CD8-positive, alpha-beta memory T cell (primary cell): ENCODE measurements at regions not wholly inside any gene's neighbourhood (a gene's known extent, or its start where the extent isn't known, plus 50 kb on each side); places are given as distances from the start of the nearest gene placed in this dataset.

Source experiments
- CTCF ChIA-PET: fragments of 350-600 bp; sonication (Branson Sonifier 250); formaldehyde crosslinking; loops from one replicate; lab custom pipeline; 2021; ENCODE audit warnings: antibody characterized with exemption; lab: Charles Lee
- POLR2A ChIA-PET: fragments of 350-600 bp; sonication (Branson Sonifier 250); formaldehyde crosslinking; loops from one replicate; lab custom pipeline; 2021; ENCODE audit warnings: antibody characterized with exemption; lab: Charles Lee
- DNase-seq, 5 donors: peaks; one replicate each; pipeline versions ENCODE4 v3.0.0 to v3.0.0-alpha.2; 2020 to 2022; ENCODE audit warnings: mixed read lengths in 1 of 5
- H3K27ac ChIP-seq: one replicate; pipeline ENCODE4 v1.7.0; 2013; ENCODE audit warnings: low read depth, mild to moderate bottlenecking, low read length, moderate library complexity
- H3K27me3 ChIP-seq: 2 replicates; pipeline ENCODE4 v1.7.0; 2013; ENCODE audit warnings: low read length, mild to moderate bottlenecking; ENCODE audit not compliant: insufficient read depth, poor library complexity, severe bottlenecking
- H3K36me3 ChIP-seq: 2 replicates; pipeline ENCODE4 v1.7.0; 2013; ENCODE audit warnings: mild to moderate bottlenecking, low read length, moderate library complexity; ENCODE audit not compliant: insufficient read depth
- H3K4me1 ChIP-seq: 2 replicates; pipeline ENCODE4 v1.7.0; 2013; ENCODE audit warnings: mild to moderate bottlenecking, low read length, moderate library complexity; ENCODE audit not compliant: insufficient read depth
- H3K4me3 ChIP-seq: 2 replicates; pipeline ENCODE4 v1.7.0; 2013; ENCODE audit warnings: mild to moderate bottlenecking, low read length
- H3K9me3 ChIP-seq: 2 replicates; pipeline ENCODE4 v1.7.0; 2013; ENCODE audit warnings: mild to moderate bottlenecking, low read length
- H3K27ac Mint-ChIP-seq, 8 donors: one replicate each; pipeline ENCODE4 v1.8.0; 2020 to 2021; ENCODE audit warnings: mixed read lengths in 8 of 8, mild to moderate bottlenecking in 6 of 8, inconsistent platforms in 3 of 8, moderate library complexity in 3 of 8
- H3K27me3 Mint-ChIP-seq, 2 donors: one replicate each; pipeline ENCODE4 v1.8.0; 2020 to 2021; ENCODE audit warnings: mixed read lengths in 2 of 2, mild to moderate bottlenecking in 1 of 2, moderate library complexity in 1 of 2
- H3K36me3 Mint-ChIP-seq, 3 donors: one replicate each; pipeline ENCODE4 v1.8.0; 2020 to 2021; ENCODE audit warnings: mixed read lengths in 3 of 3, inconsistent platforms in 1 of 3, mild to moderate bottlenecking in 1 of 3
- H3K4me1 Mint-ChIP-seq, 3 donors: one replicate each; pipeline ENCODE4 v1.8.0; 2020 to 2021; ENCODE audit warnings: mixed read lengths in 3 of 3, inconsistent platforms in 1 of 3, mild to moderate bottlenecking in 1 of 3
- H3K4me3 Mint-ChIP-seq, 7 donors: one replicate each; pipeline ENCODE4 v1.8.0; 2020 to 2021; ENCODE audit warnings: mixed read lengths in 7 of 7, mild to moderate bottlenecking in 6 of 7, moderate library complexity in 4 of 7, inconsistent platforms in 2 of 7
- H3K9me3 Mint-ChIP-seq, 5 donors: one replicate each; pipeline ENCODE4 v1.8.0; 2020 to 2022; ENCODE audit warnings: mixed read lengths in 5 of 5, mild to moderate bottlenecking in 3 of 5, moderate library complexity in 2 of 5, inconsistent platforms in 1 of 5

DNA sequence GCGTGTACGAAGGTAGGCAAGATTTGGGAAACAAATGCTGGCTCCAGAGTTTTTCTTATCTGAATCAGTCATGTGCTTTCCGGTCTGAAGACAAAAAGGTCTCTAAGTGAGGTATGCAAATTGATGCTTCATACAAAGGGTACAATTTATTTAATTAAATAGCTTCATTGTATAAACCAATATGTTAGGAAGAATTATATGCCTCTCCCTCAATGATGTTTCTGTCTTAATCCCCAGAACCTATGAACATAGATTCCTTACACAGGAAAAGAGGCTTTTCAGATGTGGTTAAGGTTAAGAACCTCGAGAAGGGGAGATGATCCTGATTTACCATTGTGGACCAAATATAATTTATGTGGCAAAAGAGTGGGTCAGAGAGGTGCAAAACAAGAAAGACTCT lies 543.5 kb upstream of the PCDH10 start:
- CTCF ChIA-PET = no interaction called here
- H3K4me3 ChIP-seq = no peak overlapping the region
- no peak overlapping the region for H3K27ac Mint-ChIP-seq

DNA sequence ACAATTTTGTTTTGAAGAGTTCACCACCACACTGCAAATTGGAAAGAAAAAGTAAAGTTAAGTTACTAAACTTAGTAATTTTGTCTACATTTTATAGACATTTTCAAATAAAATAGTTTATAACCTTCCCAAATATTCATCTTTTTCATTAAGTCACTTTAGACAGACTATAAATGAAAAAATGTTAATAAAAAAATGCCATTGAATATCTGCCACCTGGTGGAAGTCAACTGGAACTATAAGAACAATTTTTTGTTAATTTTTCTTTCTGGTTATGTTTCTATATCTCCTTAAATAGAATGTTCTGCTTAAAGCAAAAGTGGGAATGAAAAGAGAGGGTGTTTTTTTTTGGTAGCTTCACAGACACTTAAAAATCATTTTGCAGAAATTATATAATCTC lies 534.4 kb upstream of the PCDH10 start:
- no peak overlapping the region for H3K4me3 Mint-ChIP-seq
- no peak for DNase-seq
- Histone ChIP-seq H3K4me1 (no peaks in the 10 kb centered on the region), H3K4me3 (no peak overlapping the region), H3K36me3 (no peaks in the 10 kb centered on the region), H3K27me3 (no peaks in the 10 kb centered on the region), H3K27ac (no peak overlapping the region), H3K9me3 (no peaks in the 10 kb centered on the region)
- no peaks in the 10 kb centered on the region for H3K4me1 Mint-ChIP-seq
- POLR2A ChIA-PET = no interaction called here
- no peak overlapping the region for H3K27ac Mint-ChIP-seq
- CTCF ChIA-PET = no interaction called here
- peaks cover 0 to 18% (median 8%) of the 10 kb centered on the region in 5 donors for H3K9me3 Mint-ChIP-seq
- no peaks in the 10 kb centered on the region for H3K27me3 Mint-ChIP-seq
- H3K36me3 Mint-ChIP-seq = no peaks in the 10 kb centered on the region

More for the DNA sequence above, 543.5 kb upstream of the PCDH10 start:
- Histone ChIP-seq H3K4me1 (no peaks in the 10 kb centered on the region), H3K36me3 (no peaks in the 10 kb centered on the region), H3K27me3 (no peaks in the 10 kb centered on the region), H3K9me3 (no peaks in the 10 kb centered on the region), H3K27ac (no peak overlapping the region)
- no peak for DNase-seq
- H3K9me3 Mint-ChIP-seq = peaks cover 2 to 28% (median 10%) of the 10 kb centered on the region in 5 donors
- no peak overlapping the region for H3K4me3 Mint-ChIP-seq
- no peaks in the 10 kb centered on the region for H3K36me3 Mint-ChIP-seq
- H3K27me3 Mint-ChIP-seq = no peaks in the 10 kb centered on the region
- POLR2A ChIA-PET = no interaction called here
- H3K4me1 Mint-ChIP-seq = no peaks in the 10 kb centered on the region

DNA sequence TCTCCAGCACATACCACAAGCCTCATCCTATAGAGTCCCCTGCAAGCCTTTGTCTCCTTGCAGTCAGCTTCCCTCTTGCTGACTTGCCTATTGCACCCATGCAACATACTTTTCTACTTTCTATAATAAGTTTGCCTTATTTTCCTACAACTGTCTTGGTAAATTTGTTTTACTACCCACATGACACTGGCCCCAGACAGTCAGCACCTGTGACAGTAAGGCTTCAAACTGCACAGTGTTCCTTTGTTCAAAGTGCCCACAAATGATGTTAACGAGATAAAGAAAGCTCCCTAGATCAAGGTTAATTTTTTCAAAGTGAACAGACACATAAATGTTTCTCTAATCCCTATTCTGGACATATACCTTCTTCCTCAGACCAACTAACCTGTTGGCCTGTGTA lies 529.1 kb upstream of the PCDH10 start:
- Histone ChIP-seq H3K27me3 (no peaks in the 10 kb centered on the region), H3K4me3 (no peak overlapping the region), H3K27ac (no peak overlapping the region), H3K36me3 (no peaks in the 10 kb centered on the region), H3K4me1 (no peaks in the 10 kb centered on the region), H3K9me3 (no peaks in the 10 kb centered on the region)
- ChIA-PET POLR2A (no interaction called here), CTCF (no interaction called here)
- Mint-ChIP-seq H3K4me1 (no peaks in the 10 kb centered on the region), H3K4me3 (no peak overlapping the region), H3K27ac (no peak overlapping the region), H3K27me3 (no peaks in the 10 kb centered on the region), H3K9me3 (peaks cover 7 to 27% (median 15%) of the 10 kb centered on the region in 5 donors), H3K36me3 (no peaks in the 10 kb centered on the region)
- DNase-seq = no peak

DNA sequence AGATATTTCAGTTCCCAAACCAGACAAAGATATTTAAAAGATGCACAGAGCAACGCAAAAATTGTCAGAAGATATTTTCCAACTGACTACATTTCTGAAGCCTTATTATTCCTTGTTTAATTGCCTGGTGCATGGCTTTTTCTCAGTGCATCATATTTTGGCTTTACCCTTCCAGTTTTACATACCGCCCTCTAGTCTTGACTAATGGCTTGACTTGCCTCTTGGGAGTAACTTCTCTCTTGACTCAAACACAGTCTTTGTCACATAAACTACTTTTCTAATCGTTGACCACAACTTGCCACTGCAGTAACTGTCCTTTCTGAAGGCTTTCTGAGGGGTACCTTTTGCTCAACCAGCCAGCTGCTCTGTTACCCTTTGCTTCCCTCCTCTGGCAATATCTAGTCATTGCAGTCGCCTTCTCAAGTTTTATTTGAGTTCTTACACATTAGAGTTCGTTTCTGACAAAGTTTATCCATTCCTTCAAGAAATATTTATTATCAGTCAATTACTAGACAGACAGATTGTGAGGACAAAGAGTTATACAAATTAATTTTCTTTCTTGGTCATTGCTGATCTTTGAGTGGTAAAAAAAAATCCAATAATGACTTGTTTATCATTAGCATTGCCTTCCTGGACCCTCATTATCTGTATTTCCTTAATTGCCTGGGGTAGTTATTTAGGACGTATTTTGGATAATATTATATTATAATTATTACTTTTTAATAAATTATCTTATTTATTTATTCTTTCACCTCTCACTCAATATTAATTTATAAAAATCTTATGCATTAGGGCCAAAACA lies 506.9 kb upstream of the PCDH10 start:
- Histone ChIP-seq H3K27me3 (no peaks in the 10 kb centered on the region), H3K9me3 (no peaks in the 10 kb centered on the region), H3K4me1 (no peaks in the 10 kb centered on the region), H3K27ac (no peak overlapping the region), H3K4me3 (no peak overlapping the region), H3K36me3 (no peaks in the 10 kb centered on the region)
- Mint-ChIP-seq H3K27ac (no peak overlapping the region), H3K36me3 (no peaks in the 10 kb centered on the region), H3K9me3 (peaks cover 12 to 18% (median 15%) of the 10 kb centered on the region in 5 donors), H3K4me1 (no peaks in the 10 kb centered on the region), H3K4me3 (no peak overlapping the region), H3K27me3 (no peaks in the 10 kb centered on the region)
- no peak for DNase-seq
- ChIA-PET POLR2A (no interaction called here), CTCF (no interaction called here)

DNA sequence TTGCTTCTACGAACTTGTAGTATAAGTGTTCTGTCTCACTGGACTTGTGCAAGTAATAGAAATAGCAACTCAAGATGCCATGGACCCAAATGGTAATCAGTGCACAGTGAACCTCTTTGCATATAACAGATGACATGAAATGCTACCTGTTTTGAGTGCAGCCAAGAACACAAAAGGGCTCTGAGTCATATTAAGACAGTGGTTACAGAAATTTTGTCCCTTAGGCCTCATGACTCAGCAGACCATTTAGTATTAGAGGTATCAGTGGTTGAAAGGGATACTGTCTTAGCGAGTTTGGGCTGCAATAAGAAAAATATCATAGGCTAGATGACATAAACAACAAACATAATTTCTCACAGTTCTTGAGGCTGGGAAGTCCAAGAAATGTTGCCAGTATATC lies 502.9 kb upstream of the PCDH10 start:
- ChIA-PET POLR2A (no interaction called here), CTCF (no interaction called here)
- no peaks in the 10 kb centered on the region for H3K27me3 ChIP-seq
- H3K27ac ChIP-seq = no peak overlapping the region
- Mint-ChIP-seq H3K9me3 (peaks cover 5 to 20% (median 10%) of the 10 kb centered on the region in 5 donors), H3K4me1 (no peaks in the 10 kb centered on the region), H3K27ac (no peak overlapping the region), H3K4me3 (no peak overlapping the region), H3K27me3 (no peaks in the 10 kb centered on the region), H3K36me3 (no peaks in the 10 kb centered on the region)
- H3K4me3 ChIP-seq = no peak overlapping the region
- no peaks in the 10 kb centered on the region for H3K4me1 ChIP-seq
- H3K9me3 ChIP-seq = no peaks in the 10 kb centered on the region
- no peaks in the 10 kb centered on the region for H3K36me3 ChIP-seq
- DNase-seq = no peak

DNA sequence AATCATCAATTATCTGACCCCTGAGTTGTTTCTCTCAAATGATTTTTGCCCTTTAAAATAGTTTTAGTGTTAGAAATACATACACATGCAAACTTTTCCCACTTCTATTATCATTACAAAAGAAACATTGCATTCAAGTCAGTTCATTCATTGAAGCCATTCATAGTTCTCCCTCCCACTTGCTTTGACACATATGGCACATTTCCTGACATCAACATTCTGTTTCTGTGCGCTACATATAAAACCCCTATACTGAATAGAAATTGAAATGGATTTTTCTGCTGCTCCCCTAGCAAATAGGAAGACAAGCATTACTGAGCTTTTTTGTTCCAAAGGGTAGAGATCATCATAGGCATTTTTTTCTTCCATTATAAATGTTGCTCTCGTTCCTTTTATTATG lies 497.9 kb upstream of the PCDH10 start:
- Mint-ChIP-seq H3K4me3 (no peak overlapping the region), H3K9me3 (peaks cover 7 to 20% (median 14%) of the 10 kb centered on the region in 5 donors), H3K27ac (no peak overlapping the region), H3K4me1 (no peaks in the 10 kb centered on the region), H3K27me3 (no peaks in the 10 kb centered on the region), H3K36me3 (peaks cover 0 to 1% (median 0%) of the 10 kb centered on the region in 3 donors)
- Histone ChIP-seq H3K4me1 (no peaks in the 10 kb centered on the region), H3K9me3 (no peaks in the 10 kb centered on the region), H3K36me3 (no peaks in the 10 kb centered on the region), H3K4me3 (no peak overlapping the region), H3K27me3 (no peaks in the 10 kb centered on the region), H3K27ac (no peak overlapping the region)
- ChIA-PET CTCF (no interaction called here), POLR2A (no interaction called here)
- no peak for DNase-seq

DNA sequence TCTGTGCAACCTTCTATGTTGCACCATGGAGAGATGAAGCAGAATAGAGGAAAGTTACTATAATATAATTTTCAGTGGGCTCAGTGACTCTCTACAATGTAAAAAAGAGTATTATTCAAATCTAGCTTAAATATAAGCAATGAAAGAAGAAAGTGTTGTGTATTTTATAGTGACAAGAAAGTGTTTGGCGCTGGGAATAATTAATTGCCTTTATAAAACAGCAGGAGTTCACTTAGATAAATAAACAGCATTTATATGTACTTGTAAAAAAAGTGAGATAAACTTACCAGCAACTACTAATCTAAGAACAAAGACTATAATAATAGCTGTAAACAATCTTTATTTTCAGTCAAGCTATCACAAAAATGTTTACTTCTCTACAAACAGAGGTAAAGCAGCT lies 488.9 kb upstream of the PCDH10 start:
- Mint-ChIP-seq H3K27me3 (no peaks in the 10 kb centered on the region), H3K27ac (no peak overlapping the region), H3K9me3 (peaks cover 12 to 31% (median 15%) of the 10 kb centered on the region in 5 donors), H3K4me1 (no peaks in the 10 kb centered on the region), H3K36me3 (peaks cover 0 to 1% (median 0%) of the 10 kb centered on the region in 3 donors), H3K4me3 (no peak overlapping the region)
- Histone ChIP-seq H3K36me3 (no peaks in the 10 kb centered on the region), H3K4me1 (no peaks in the 10 kb centered on the region), H3K27me3 (no peaks in the 10 kb centered on the region), H3K9me3 (no peaks in the 10 kb centered on the region), H3K4me3 (no peak overlapping the region), H3K27ac (no peak overlapping the region)
- ChIA-PET POLR2A (no interaction called here), CTCF (no interaction called here)
- no peak for DNase-seq

DNA sequence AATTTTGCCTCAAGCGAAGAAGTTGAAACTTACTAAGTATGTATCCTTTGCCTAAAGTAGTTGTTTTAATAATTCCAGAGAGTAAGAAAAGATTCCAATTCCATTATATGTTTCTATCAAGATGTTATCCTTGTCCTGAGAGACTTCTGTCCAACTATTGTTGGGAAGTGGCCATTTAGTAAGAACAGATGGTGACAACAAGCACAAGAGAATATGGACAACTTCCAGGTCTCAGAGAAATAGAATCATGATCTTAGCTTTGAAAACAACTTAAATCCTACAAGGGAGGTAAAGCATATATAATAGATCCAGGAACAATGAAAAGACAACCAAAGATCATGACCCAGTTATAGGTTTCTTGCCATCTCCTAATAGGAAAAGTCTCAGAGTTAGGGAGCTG lies 486.6 kb upstream of the PCDH10 start:
- Mint-ChIP-seq H3K4me1 (no peaks in the 10 kb centered on the region), H3K27me3 (no peaks in the 10 kb centered on the region), H3K27ac (no peak overlapping the region), H3K4me3 (no peak overlapping the region), H3K9me3 (peaks cover 11 to 31% (median 12%) of the 10 kb centered on the region in 5 donors), H3K36me3 (no peaks in the 10 kb centered on the region)
- Histone ChIP-seq H3K36me3 (no peaks in the 10 kb centered on the region), H3K9me3 (no peaks in the 10 kb centered on the region), H3K27me3 (no peaks in the 10 kb centered on the region), H3K27ac (no peak overlapping the region), H3K4me3 (no peak overlapping the region), H3K4me1 (no peaks in the 10 kb centered on the region)
- DNase-seq = no peak
- ChIA-PET POLR2A (no interaction called here), CTCF (no interaction called here)
